ENCODE measurements at regions not wholly inside any gene's neighbourhood (a gene's known extent, or its start where the extent isn't known, plus 50 kb on each side); places are given as distances from the start of the nearest gene placed in this dataset.

GRCh38 chr16:74153773-74154172 lies 142.8 kb upstream of the PSMD7 start:
- DNase-seq = no peak
- Histone ChIP-seq H3K36me3 (no peaks in the 10 kb centered on the region), H3K9me3 (ENCODE audit: severe bottlenecking) (peaks cover 4% of the 10 kb centered on the region), H3K27me3 (ENCODE audit: insufficient read depth, low read depth, severe bottlenecking) (no peaks in the 10 kb centered on the region), H3K27ac (no peak overlapping the region), H3K4me3 (ENCODE audit: low read depth, low read length) (no peak overlapping the region)
- no peak for TF ChIP-seq CTCF (IDR thresholded peaks at IDR 0.05; ENCODE audit: low read depth, low read length)

DNA sequence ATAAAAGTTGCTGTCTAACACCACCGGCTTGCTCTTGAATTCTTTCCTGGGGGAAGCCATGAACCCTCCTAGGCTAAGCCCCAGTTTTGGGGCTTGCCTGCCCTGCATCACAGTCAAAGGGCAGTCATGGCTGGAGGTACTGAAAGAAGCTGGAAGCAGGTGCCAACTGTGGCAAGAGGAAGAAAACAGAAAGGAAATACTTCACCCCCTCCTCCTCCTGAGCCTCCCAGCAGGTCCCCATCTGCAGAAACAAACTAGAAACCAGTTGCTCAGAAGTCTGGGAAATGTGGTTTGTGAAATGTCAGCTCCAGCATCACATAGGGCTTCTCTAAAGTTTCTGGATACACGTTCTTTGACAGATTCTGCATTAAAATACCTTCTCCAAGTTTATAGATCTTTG lies 150.0 kb upstream of the PSMD7 start:
- Histone ChIP-seq H3K36me3 (no peaks in the 10 kb centered on the region), H3K27ac (no peak overlapping the region), H3K27me3 (ENCODE audit: insufficient read depth, low read depth, severe bottlenecking) (no peaks in the 10 kb centered on the region), H3K9me3 (ENCODE audit: severe bottlenecking) (no peaks in the 10 kb centered on the region), H3K4me3 (ENCODE audit: low read depth, low read length) (no peak overlapping the region)
- no peak for DNase-seq
- no peak for TF ChIP-seq CTCF (IDR thresholded peaks at IDR 0.05; ENCODE audit: low read depth, low read length)

- no peak for DNase-seq
- no peak for TF ChIP-seq CTCF (IDR thresholded peaks at IDR 0.05; ENCODE audit: low read depth, low read length)
- no peaks in the 10 kb centered on the region for H3K27me3 ChIP-seq (ENCODE audit: insufficient read depth, low read depth, severe bottlenecking)
- H3K4me3 ChIP-seq (ENCODE audit: low read depth, low read length) = no peak overlapping the region
- peaks cover 7% of the 10 kb centered on the region for H3K9me3 ChIP-seq (ENCODE audit: severe bottlenecking)
- H3K36me3 ChIP-seq = no peaks in the 10 kb centered on the region
- H3K27ac ChIP-seq = no peak overlapping the region
Measured at GRCh38 chr16:74143171-74143570, 153.4 kb upstream of the PSMD7 start.

- no peak for DNase-seq
- TF ChIP-seq CTCF (IDR thresholded peaks at IDR 0.05; ENCODE audit: low read depth, low read length) = no peak
- peaks cover 7% of the 10 kb centered on the region for H3K9me3 ChIP-seq (ENCODE audit: severe bottlenecking)
Measured at GRCh38 chr16:74141015-74141414, 155.6 kb upstream of the PSMD7 start.

DNA sequence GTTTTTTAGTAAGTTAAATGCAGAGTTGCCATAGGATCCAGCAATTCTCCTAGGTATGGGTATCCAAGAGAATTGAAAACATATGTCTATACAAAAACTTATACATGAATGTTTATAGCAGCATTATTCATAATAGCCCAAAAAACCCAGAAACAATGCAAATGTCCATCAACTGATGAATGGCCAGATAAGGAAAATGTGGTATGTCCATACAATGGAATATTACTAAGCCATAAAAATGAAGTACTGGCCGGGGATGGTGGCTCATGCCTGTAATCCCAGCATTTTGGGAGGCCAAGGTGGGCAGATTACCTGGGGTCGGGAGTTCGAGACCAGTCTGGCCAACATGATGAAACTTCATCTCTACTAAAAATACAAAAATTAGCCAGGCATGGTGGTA lies 156.1 kb upstream of the PSMD7 start:
- H3K27me3 ChIP-seq (ENCODE audit: insufficient read depth, low read depth, severe bottlenecking) = no peaks in the 10 kb centered on the region
- no peak for DNase-seq
- H3K4me3 ChIP-seq (ENCODE audit: low read depth, low read length) = no peak overlapping the region
- H3K9me3 ChIP-seq (ENCODE audit: severe bottlenecking) = peaks cover 7% of the 10 kb centered on the region
- no peak for TF ChIP-seq CTCF (IDR thresholded peaks at IDR 0.05; ENCODE audit: low read depth, low read length)
- H3K36me3 ChIP-seq = no peaks in the 10 kb centered on the region
- no peak overlapping the region for H3K27ac ChIP-seq

More at GRCh38 chr16:74141015-74141414, 155.6 kb upstream of the PSMD7 start:
- Histone ChIP-seq H3K4me3 (ENCODE audit: low read depth, low read length) (no peak overlapping the region), H3K27me3 (ENCODE audit: insufficient read depth, low read depth, severe bottlenecking) (no peaks in the 10 kb centered on the region), H3K27ac (no peak overlapping the region), H3K36me3 (no peaks in the 10 kb centered on the region)

DNA sequence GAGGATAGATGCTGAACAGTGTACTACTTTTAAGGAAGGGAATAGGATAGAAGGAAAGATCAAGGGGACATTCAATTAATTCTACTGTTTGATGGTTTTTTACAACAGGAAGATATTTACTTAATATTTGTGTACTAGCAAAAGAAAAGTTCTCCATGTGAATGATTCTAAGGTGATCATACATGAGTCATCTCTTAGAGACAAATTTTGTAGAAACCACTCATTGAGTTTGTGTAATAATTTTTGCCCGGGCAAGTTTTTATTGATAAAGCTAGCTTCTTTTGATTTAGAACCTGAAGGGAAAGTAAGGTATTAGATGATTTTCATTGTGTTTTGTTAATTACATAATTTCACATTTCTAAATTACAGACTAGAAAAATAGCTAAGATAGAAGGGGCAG lies 172.8 kb upstream of the PSMD7 start:
- H3K36me3 ChIP-seq = no peaks in the 10 kb centered on the region
- H3K9me3 ChIP-seq (ENCODE audit: severe bottlenecking) = peaks cover 3% of the 10 kb centered on the region
- no peak overlapping the region for H3K27ac ChIP-seq
- no peak for DNase-seq
- TF ChIP-seq CTCF (IDR thresholded peaks at IDR 0.05; ENCODE audit: low read depth, low read length) = no peak
- H3K4me3 ChIP-seq (ENCODE audit: low read depth, low read length) = no peak overlapping the region
- H3K27me3 ChIP-seq (ENCODE audit: insufficient read depth, low read depth, severe bottlenecking) = peaks cover 12% of the 10 kb centered on the region
